Ishikawa (cell line): ENCODE measurements at regions not wholly inside any gene's neighbourhood (a gene's known extent, or its start where the extent isn't known, plus 50 kb on each side); places are given as distances from the start of the nearest gene placed in this dataset.

Experiments
- CEBPB ChIP-seq: IDR thresholded peaks from 2 replicates; pipeline ENCODE4 v1.6.1; 2012
- CREB1 ChIP-seq: IDR thresholded peaks from 2 replicates; pipeline ENCODE4 v1.6.1; 2012; ENCODE audit warnings: low read depth
- EGR1 ChIP-seq: IDR thresholded peaks from 2 replicates; pipeline ENCODE4 v1.6.1; 2012
- EP300 ChIP-seq: IDR thresholded peaks from 2 replicates; pipeline ENCODE4 v1.6.1; 2012; ENCODE audit warnings: borderline replicate concordance
- FOXM1 ChIP-seq: IDR thresholded peaks from 2 replicates; pipeline ENCODE4 v1.6.1; 2012; ENCODE audit warnings: low read depth, borderline replicate concordance
- NFIC ChIP-seq: IDR thresholded peaks from 2 replicates; pipeline ENCODE4 v1.6.1; 2012
- RAD21 ChIP-seq: IDR thresholded peaks from 2 replicates; pipeline ENCODE4 v1.6.1; 2012; ENCODE audit warnings: low read depth
- REST ChIP-seq: IDR thresholded peaks from 2 replicates; pipeline ENCODE4 v1.6.1; 2012; ENCODE audit warnings: low read depth, mild to moderate bottlenecking
- TAF1 ChIP-seq: IDR thresholded peaks from 2 replicates; pipeline ENCODE4 v1.6.1; 2012; ENCODE audit warnings: low read depth, mild to moderate bottlenecking
- TCF12 ChIP-seq: IDR thresholded peaks from 2 replicates; pipeline ENCODE4 v1.6.1; 2012; ENCODE audit warnings: low read depth
- TEAD4 ChIP-seq: IDR thresholded peaks from 2 replicates; pipeline ENCODE4 v1.6.1; 2012
- USF1 ChIP-seq: IDR thresholded peaks from 2 replicates; pipeline ENCODE4 v1.6.1; 2012
- YY1 ChIP-seq: IDR thresholded peaks from 2 replicates; pipeline ENCODE4 v1.6.1; 2012; ENCODE audit warnings: low read depth
- ZBTB7A ChIP-seq: IDR thresholded peaks from 2 replicates; pipeline ENCODE4 v1.6.1; 2012; ENCODE audit warnings: low read depth
- TF ChIP-seq, protein P1 (sequence below): IDR thresholded peaks from 2 replicates; pipeline ENCODE4 v1.6.1; 2012

DNA sequence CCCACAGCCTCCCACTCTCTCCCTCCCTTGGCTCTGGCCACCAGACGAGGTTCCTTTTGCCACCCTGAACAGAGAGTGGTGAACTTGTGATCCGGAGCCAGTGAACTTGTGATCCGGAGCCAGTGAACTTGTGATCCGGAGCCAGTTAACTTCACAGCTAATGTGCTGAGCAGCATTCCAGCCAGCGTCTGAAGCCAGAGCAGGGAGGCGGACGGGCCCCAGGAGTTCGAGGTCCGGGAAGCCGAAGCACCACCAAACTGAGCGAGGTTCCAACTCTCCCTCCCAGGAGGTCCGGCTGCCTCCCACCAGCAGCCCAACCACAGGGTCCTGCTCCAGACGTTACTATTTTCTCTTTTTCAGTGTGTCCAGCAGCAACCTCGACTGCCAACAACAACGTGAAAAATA, 85.8 kb downstream of the SYF2 start:
- TF ChIP-seq YY1: no peak
- no peak for TF ChIP-seq FOXM1
- TF ChIP-seq USF1: no peak
- TF ChIP-seq EGR1: no peak
- TF ChIP-seq CREB1: no peak
- TF ChIP-seq EP300: no peak
- TF ChIP-seq NFIC: no peak
- no peak for TF ChIP-seq TAF1
- no peak for TF ChIP-seq TCF12
- no peak for TF ChIP-seq RAD21
- TF ChIP-seq TEAD4: no peak
- TF ChIP-seq CEBPB: no peak
- TF ChIP-seq REST: no peak
- TF ChIP-seq, protein P1, sequence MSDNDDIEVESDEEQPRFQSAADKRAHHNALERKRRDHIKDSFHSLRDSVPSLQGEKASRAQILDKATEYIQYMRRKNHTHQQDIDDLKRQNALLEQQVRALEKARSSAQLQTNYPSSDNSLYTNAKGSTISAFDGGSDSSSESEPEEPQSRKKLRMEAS: no peak

- TF ChIP-seq ZBTB7A: no peak
- TF ChIP-seq FOXM1: no peak
- TF ChIP-seq USF1: no peak
Measured at GRCh38 chr1:25145775-25146393, 86.4 kb downstream of the SYF2 start.

- TF ChIP-seq TAF1 (no peak), NFIC (no peak), YY1 (no peak), FOXM1 (no peak), REST (no peak), USF1 (no peak), TCF12 (no peak), EGR1 (no peak), CREB1 (no peak), TEAD4 (no peak)
Measured at GRCh38 chr1:25140073-25140797, 92.1 kb downstream of the SYF2 start.

GRCh38 chr1:25137521-25138395, 94.5 kb downstream of the SYF2 start:
- TF ChIP-seq REST: no peak
